ENCODE measurements at regions not wholly inside any gene's neighbourhood (a gene's known extent, or its start where the extent isn't known, plus 50 kb on each side); places are given as distances from the start of the nearest gene placed in this dataset.

DNA sequence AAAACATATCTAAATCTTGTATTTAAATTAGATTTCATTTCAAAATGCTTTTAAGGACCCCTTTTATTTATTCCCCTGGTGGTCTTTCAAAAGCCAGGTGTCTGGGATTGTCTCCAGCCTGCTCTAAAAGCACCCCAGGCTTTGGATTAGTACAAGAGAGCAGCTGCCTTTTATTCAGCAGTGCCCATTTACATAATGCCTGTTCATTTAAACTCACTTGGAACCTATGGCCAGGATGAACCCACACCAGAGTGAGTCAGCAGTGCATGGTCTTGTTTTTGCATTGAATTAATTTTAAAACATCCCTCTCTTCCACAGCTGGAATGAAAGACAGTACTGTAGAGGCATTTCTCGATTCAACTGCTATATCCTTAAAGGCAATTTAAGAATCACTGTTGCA is 64.1 kb upstream of the TENM3 start:
- 0% methylated on average over 1 of the region's 1 CpG for WGBS (ENCODE audit: low lambda C conversion rate)
- Histone ChIP-seq H3K27ac (ENCODE audit: extremely low read length, insufficient read depth, low read length) (no peak overlapping the region), H3K79me2 (ENCODE audit: insufficient read depth, low read length) (no peaks in the 10 kb centered on the region), H3K4me2 (ENCODE audit: low read depth, low read length) (no peak overlapping the region), H3K9me3 (ENCODE audit: low read length) (no peaks in the 10 kb centered on the region), H3K4me1 (ENCODE audit: insufficient read depth, low read length) (no peaks in the 10 kb centered on the region), H3K9ac (ENCODE audit: insufficient read depth, low read depth, low read length) (no peak overlapping the region), H3K36me3 (replicated peaks in 1 of 2; ENCODE audit: control insufficient read depth in 1 of 2, insufficient read depth in 2 of 2, low read length in 2 of 2) (no peaks in the 10 kb centered on the region), H4K20me1 (ENCODE audit: insufficient read depth, low read length) (no peaks in the 10 kb centered on the region), H3K27me3 (ENCODE audit: control insufficient read depth in 1 of 2, insufficient read depth in 2 of 2, low read length in 2 of 2) (no peaks in the 10 kb centered on the region), H2AFZ (ENCODE audit: low read length) (no peak overlapping the region), H3K4me3 (replicated peaks in 1 of 3; ENCODE audit: insufficient read depth in 1 of 3, low read depth in 2 of 3, low read length in 3 of 3) (no peak overlapping the region)
- FAIRE-seq = no peak
- DNase-seq (ENCODE audit: low spot score) = no peak
- no TSS peak for BruUV-seq (replicated peaks)
- POLR2A ChIA-PET = no interaction called here
- in situ Hi-C loops (cut with HindIII; ENCODE audit: extremely low pct_ligation_motif_present, low pct_unique_long_range_greater_than_20kb) = no loop called here
- intact Hi-C loops (cut with micrococcal nuclease; ENCODE audit: unreplicated experiment) = no loop called here
- TF ChIP-seq RFX3 (CRISPR knock-in tag; IDR thresholded peaks at IDR 0.05) = no peak
- TF ChIP-seq CCDC6 (CRISPR knock-in tag; IDR thresholded peaks at IDR 0.05) = no peak
- no peak for TF ChIP-seq ZNF75D (CRISPR knock-in tag; IDR thresholded peaks at IDR 0.05; ENCODE audit: borderline replicate concordance)
- TF ChIP-seq, protein P1, sequence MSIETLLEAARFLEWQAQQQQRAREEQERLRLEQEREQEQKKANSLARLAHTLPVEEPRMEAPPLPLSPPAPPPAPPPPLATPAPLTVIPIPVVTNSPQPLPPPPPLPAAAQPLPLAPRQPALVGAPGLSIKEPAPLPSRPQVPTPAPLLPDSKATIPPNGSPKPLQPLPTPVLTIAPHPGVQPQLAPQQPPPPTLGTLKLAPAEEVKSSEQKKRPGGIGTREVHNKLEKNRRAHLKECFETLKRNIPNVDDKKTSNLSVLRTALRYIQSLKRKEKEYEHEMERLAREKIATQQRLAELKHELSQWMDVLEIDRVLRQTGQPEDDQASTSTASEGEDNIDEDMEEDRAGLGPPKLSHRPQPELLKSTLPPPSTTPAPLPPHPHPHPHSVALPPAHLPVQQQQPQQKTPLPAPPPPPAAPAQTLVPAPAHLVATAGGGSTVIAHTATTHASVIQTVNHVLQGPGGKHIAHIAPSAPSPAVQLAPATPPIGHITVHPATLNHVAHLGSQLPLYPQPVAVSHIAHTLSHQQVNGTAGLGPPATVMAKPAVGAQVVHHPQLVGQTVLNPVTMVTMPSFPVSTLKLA (IDR thresholded peaks at IDR 0.05) = no peak
- no peak for TF ChIP-seq ZFP41 (CRISPR knock-in tag; IDR thresholded peaks at IDR 0.05; ENCODE audit: borderline replicate concordance)
- TF ChIP-seq, protein P2, sequence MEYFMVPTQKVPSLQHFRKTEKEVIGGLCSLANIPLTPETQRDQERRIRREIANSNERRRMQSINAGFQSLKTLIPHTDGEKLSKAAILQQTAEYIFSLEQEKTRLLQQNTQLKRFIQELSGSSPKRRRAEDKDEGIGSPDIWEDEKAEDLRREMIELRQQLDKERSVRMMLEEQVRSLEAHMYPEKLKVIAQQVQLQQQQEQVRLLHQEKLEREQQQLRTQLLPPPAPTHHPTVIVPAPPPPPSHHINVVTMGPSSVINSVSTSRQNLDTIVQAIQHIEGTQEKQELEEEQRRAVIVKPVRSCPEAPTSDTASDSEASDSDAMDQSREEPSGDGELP (IDR thresholded peaks at IDR 0.05; ENCODE audit: borderline replicate concordance, low read depth) = no peak
- TF ChIP-seq MBD4 (IDR thresholded peaks at IDR 0.05; ENCODE audit: borderline replicate concordance, low read length) = no peak
- no peak for TF ChIP-seq ZNF572 (CRISPR knock-in tag; IDR thresholded peaks at IDR 0.05)
- TF ChIP-seq, protein P3, sequence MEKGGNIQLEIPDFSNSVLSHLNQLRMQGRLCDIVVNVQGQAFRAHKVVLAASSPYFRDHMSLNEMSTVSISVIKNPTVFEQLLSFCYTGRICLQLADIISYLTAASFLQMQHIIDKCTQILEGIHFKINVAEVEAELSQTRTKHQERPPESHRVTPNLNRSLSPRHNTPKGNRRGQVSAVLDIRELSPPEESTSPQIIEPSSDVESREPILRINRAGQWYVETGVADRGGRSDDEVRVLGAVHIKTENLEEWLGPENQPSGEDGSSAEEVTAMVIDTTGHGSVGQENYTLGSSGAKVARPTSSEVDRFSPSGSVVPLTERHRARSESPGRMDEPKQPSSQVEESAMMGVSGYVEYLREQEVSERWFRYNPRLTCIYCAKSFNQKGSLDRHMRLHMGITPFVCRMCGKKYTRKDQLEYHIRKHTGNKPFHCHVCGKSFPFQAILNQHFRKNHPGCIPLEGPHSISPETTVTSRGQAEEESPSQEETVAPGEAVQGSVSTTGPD (CRISPR knock-in tag; IDR thresholded peaks at IDR 0.05) = no peak
- CTCF ChIA-PET (ENCODE audit: low intra/inter-chr PET ratio, low total read pairs) = no interaction called here
- ATAC-seq = no peak

Measured in HepG2 (cell line).